ENCODE measurements at regions not wholly inside any gene's neighbourhood (a gene's known extent, or its start where the extent isn't known, plus 50 kb on each side); places are given as distances from the start of the nearest gene placed in this dataset.

- DNase-seq (no peak), ATAC-seq (ENCODE audit: poor library complexity) (no peak)
- Mint-ChIP-seq H3K9me3 (no peaks in the 10 kb centered on the region), H3K4me1 (ENCODE audit: low read depth) (no peaks in the 10 kb centered on the region), H3K27ac (no peak overlapping the region), H3K27me3 (no peaks in the 10 kb centered on the region), H3K36me3 (ENCODE audit: low read depth) (peaks cover 28% of the 10 kb centered on the region), H3K4me3 (no peak overlapping the region)
- intact Hi-C loops (cut with DNase I, micrococcal nuclease): no loop called here
- no peaks in the 10 kb centered on the region for H3K27me3 ChIP-seq (ENCODE audit: control insufficient read depth in 1 of 2, insufficient read depth in 2 of 2, low read length in 2 of 2)
- no peak for TF ChIP-seq CTCF (IDR thresholded peaks at IDR 0.05)
- CTCF ChIA-PET: no interaction called here
- H3K4me3 ChIP-seq (ENCODE audit: low read length): no peak overlapping the region
- H3K27ac ChIP-seq (ENCODE audit: low read depth in 1 of 2, low read length in 2 of 2): no peak overlapping the region
- POLR2A ChIA-PET: no interaction called here
- H3K9me3 ChIP-seq (ENCODE audit: control insufficient read depth in 1 of 2, insufficient read depth in 1 of 2, low read length in 2 of 2): no peaks in the 10 kb centered on the region
- peaks cover 28% of the 10 kb centered on the region for H3K36me3 ChIP-seq (ENCODE audit: insufficient read depth, low read length)
- no peaks in the 10 kb centered on the region for H3K4me1 ChIP-seq (ENCODE audit: insufficient read depth, low read length)
Observed at GRCh38 chr14:71741241-71741640, 191.0 kb upstream of the RGS6 start.

- Mint-ChIP-seq H3K27ac (no peak overlapping the region), H3K36me3 (ENCODE audit: low read depth) (peaks cover 15% of the 10 kb centered on the region), H3K4me3 (no peak overlapping the region), H3K9me3 (no peaks in the 10 kb centered on the region), H3K27me3 (no peaks in the 10 kb centered on the region), H3K4me1 (ENCODE audit: low read depth) (no peaks in the 10 kb centered on the region)
- no peak overlapping the region for H3K4me3 ChIP-seq (ENCODE audit: low read length)
- POLR2A ChIA-PET: no interaction called here
- intact Hi-C loops (cut with DNase I, micrococcal nuclease): no loop called here
- DNase-seq: no peak
- H3K9me3 ChIP-seq (ENCODE audit: control insufficient read depth in 1 of 2, insufficient read depth in 1 of 2, low read length in 2 of 2): no peaks in the 10 kb centered on the region
- no peaks in the 10 kb centered on the region for H3K27me3 ChIP-seq (ENCODE audit: control insufficient read depth in 1 of 2, insufficient read depth in 2 of 2, low read length in 2 of 2)
- H3K4me1 ChIP-seq (ENCODE audit: insufficient read depth, low read length): no peaks in the 10 kb centered on the region
- H3K27ac ChIP-seq (ENCODE audit: low read depth in 1 of 2, low read length in 2 of 2): no peak overlapping the region
- CTCF ChIA-PET: interaction anchor here (1.5 kb wide), 1 partner anchor 10 kb away, joined by 4 read pairs; no protein-coding TSS in a partner anchor
- ATAC-seq (ENCODE audit: poor library complexity): no peak
- no peak for TF ChIP-seq CTCF (IDR thresholded peaks at IDR 0.05)
- H3K36me3 ChIP-seq (ENCODE audit: insufficient read depth, low read length): peaks cover 16% of the 10 kb centered on the region
Observed at GRCh38 chr14:71742485-71742884, 189.7 kb upstream of the RGS6 start.

- intact Hi-C loops (cut with DNase I, micrococcal nuclease): no loop called here
- Mint-ChIP-seq H3K27ac (no peak overlapping the region), H3K27me3 (no peaks in the 10 kb centered on the region)
Observed at GRCh38 chr14:71745072-71745471, 187.2 kb upstream of the RGS6 start.

More at GRCh38 chr14:71745072-71745471, 187.2 kb upstream of the RGS6 start:
- DNase-seq (no peak), ATAC-seq (ENCODE audit: poor library complexity) (no peak)
- H3K4me3 Mint-ChIP-seq: no peak overlapping the region
- no peaks in the 10 kb centered on the region for H3K36me3 Mint-ChIP-seq (ENCODE audit: low read depth)
- H3K9me3 Mint-ChIP-seq: peaks cover 7% of the 10 kb centered on the region
- H3K4me1 ChIP-seq (ENCODE audit: insufficient read depth, low read length): no peaks in the 10 kb centered on the region
- TF ChIP-seq CTCF (IDR thresholded peaks at IDR 0.05): no peak
- ChIA-PET POLR2A (interaction anchor here (0.6 kb wide), 1 partner anchor 9 kb away, joined by 4 read pairs; no protein-coding TSS in a partner anchor), CTCF (interaction anchor here (0.6 to 1.3 kb wide), 2 partner anchors 8 to 16 kb away, joined by 3 read pairs; no protein-coding TSS in a partner anchor)
- H3K4me3 ChIP-seq (ENCODE audit: low read length): no peak overlapping the region
- no peaks in the 10 kb centered on the region for H3K4me1 Mint-ChIP-seq (ENCODE audit: low read depth)
- no peak overlapping the region for H3K27ac ChIP-seq (ENCODE audit: low read depth in 1 of 2, low read length in 2 of 2)
- H3K36me3 ChIP-seq (ENCODE audit: insufficient read depth, low read length): no peaks in the 10 kb centered on the region
- no peaks in the 10 kb centered on the region for H3K27me3 ChIP-seq (ENCODE audit: control insufficient read depth in 1 of 2, insufficient read depth in 2 of 2, low read length in 2 of 2)
- peaks cover 7 to 11% of the 10 kb centered on the region in 2 experiments for H3K9me3 ChIP-seq (ENCODE audit: control insufficient read depth in 1 of 2, insufficient read depth in 1 of 2, low read length in 2 of 2)
